Sciatic nerve (tissue), 2 donors: ENCODE measurements at regions not wholly inside any gene's neighbourhood (a gene's known extent, or its start where the extent isn't known, plus 50 kb on each side); places are given as distances from the start of the nearest gene placed in this dataset.

ENCODE experiments used
- ATAC-seq: fragments of 200-7000 bp; cut with Tn5 transposase; one replicate; pipeline ENCODE4 v1.9.1; 2020; ENCODE audit warnings: mild to moderate bottlenecking, moderate library complexity
- DNase-seq: peaks from one replicate; pipeline ENCODE4 v3.0.0-alpha.2; 2020; ENCODE audit warnings: low spot score
- intact Hi-C: fragments of 100-400 bp; cut with DNase I; formaldehyde crosslinking; loops from one replicate; pipeline ENCODE4 v1.14.2; 2022
- donor health status: DM: no; HTN: no; CAD: no.
- donor health status: DM: no; HTN: no; CAD: no.

DNA sequence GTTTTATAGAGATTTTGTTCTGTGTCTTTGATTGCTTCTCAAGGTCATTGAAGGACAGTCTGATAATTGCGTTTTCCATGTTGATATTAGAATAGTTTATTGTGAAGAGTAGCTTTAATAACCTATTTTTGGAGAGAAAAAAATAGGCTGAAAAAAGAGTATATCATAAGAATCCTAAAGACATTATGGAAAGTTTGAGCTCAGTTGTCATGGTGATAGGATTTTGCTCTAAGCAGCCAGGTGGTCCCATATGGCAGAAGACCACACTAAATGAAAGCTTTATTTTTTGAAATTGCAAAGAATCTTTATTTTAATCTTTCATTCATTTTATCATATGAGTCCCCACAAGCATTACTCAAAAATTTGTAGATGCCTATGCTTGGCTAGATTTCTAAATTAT is 358.9 kb upstream of the NAV3 start:
- DNase-seq: no peak
- ATAC-seq: no peak
- intact Hi-C loops: no loop called here

DNA sequence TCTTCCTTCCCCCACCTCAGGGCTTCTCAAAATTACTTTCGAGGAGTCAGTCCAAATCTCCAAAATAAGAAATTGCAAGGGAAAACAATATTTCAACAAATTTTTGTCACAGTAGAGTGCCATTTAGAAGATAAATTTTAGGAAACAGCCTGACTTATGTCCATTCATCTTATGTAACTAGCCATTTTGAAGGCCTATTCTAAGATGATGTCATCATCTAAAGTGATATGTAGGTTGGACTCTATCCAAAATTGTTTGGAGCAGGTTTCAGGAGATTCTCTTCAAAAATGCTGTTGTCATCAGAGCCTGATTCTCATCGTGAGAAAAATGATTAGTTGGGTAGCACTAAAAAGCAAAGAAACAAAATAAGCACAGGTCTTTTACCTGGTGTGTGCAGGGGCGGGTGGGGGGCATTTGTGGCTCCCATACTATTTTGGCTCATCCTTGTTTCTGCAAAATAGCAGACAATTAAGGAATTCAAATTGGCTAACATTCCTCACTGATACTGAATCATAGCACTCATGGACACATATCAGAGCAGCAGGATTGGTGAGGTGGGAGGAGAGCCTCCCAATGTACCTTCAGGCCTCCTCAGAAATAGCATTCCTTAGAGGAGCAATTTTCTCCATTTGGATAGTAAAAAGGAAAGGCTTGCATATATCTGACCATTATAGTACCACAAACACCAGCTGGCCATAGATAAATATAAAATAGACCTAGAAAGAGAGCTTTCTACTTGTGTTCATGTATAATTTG is 360.9 kb upstream of the NAV3 start:
- DNase-seq (no peak), ATAC-seq (no peak)
- intact Hi-C loops: no loop called here

DNA sequence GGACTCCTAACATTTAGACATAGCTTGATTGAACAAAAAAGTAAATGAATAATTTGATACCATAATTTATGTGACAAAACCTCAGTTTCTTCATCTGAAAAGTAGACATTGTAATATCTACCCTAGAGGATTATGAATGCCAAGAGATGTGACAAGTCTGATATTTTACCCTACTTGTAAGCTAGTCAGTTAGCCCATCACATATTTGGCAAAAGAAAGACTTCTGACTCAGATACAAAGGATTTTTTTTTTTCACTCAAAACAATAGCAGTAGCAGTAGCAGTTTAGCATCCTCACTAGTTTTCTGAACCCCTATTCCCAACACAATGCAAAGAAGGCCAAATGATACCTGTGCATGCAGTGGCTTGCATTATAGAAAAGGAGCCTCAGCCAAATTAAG is 377.3 kb upstream of the E2F7 start:
- intact Hi-C loops: no loop called here
- ATAC-seq: no peak
- no peak for DNase-seq

DNA sequence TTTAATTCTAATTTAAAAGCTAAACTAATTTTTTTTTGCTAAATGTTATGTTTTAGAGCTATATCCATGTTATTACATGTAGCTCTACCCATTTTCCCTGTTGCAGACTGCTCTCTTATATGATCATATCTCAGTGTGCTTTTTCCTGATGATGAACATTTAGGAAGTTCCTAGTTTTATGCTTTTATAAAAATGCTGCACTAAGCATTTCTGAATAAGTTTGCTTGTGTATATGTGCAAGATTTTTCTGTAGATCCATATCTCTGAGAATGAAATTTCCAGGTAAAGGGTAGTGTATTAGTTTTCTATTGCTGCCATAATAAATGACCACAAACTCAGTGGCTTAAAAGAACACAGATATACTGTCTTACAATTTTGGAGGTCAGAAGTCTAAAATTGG is 374.4 kb upstream of the E2F7 start:
- intact Hi-C loops: no loop called here

DNA sequence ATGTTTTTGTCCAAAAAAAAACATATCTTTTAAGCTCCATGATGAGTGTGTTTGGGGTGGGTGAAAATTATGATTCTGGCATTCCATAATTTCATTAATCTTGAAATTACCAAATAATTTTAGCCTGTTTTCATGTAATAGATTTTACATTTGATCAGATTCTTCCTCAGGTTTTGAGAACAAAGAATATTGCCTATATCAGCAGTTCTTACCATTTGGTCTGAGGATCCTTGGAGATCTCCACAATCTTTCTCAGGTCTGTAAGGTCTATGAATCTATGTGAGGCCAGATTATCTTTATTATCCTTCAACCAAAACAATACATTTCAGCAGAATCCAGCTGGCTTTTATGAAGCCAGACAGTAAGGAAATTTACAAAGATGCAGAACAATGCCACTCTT is 373.3 kb upstream of the E2F7 start:
- no peak for DNase-seq
- intact Hi-C loops: no loop called here
- ATAC-seq: no peak

More for the DNA sequence above, 374.4 kb upstream of the E2F7 start:
- DNase-seq (no peak), ATAC-seq (no peak)

DNA sequence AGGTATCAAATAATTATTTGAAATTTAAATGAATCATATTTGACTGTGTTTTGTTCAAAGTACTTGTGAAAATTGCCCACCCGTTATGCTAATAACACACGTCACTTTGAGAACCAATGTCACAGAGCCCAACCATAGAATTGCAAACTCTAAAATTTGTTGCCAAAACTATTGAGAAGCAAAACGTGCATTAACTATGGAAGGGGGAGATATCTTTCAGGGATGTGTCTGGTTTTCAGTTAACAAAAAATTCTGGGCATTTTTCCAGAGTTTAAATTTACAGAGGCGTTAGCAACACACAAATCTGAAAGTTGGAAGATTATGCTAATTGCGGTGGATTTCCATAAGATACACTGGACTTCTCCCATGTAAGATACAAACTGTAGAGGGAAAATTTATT is 371.8 kb upstream of the E2F7 start:
- intact Hi-C loops: no loop called here
- DNase-seq (no peak), ATAC-seq (no peak)

DNA sequence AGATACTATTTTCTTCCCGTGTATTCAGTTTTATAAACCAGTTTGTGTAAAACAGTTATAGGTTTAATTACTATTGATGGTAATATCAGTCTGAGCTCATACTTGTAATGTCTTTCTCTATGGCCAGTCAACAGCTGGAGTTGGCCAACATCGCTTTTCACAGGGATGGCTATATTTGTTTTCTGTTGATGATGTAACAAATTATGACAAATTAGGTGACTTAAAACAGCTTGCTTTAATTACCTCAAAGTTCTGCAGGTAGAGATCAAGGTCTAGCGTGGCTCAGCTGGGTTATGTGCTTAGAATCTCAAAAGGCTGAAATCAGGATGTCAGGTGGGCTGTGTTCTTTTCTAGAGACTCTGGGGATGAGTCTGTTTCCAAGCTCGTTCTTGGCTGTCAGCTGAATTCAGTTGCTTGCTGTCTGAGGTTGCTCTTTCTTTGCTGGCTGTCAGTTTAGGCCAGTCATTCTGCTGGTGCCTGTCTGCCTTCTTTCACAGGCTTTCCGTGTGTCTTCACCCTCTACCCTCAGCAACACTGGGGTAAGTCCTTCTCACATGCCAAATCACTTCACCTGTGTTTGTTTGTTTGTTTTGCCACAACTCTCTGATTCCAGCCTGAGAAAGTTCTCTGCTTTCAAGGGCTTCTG is 370.2 kb upstream of the E2F7 start:
- DNase-seq (no peak), ATAC-seq (no peak)
- intact Hi-C loops: no loop called here

DNA sequence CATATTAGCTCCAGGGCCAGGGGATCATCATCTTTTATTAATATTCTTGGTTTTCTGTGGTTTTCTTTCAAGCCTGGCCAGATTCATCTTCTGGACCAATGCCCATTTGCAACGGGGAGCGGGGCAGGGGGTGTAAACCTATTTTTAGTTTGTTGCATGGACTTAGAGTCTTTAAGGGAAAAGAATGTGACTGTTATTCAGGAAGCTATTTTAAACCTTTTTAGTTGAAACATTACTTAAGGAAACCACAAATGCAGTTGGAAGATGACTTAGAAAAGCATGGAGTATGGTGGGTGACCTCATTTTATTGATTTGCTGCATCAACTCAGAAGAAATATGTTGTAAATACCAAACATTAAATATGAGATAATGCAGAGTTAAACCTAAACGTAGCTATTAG is 368.4 kb upstream of the E2F7 start:
- no peak for DNase-seq
- no peak for ATAC-seq
- intact Hi-C loops: no loop called here

DNA sequence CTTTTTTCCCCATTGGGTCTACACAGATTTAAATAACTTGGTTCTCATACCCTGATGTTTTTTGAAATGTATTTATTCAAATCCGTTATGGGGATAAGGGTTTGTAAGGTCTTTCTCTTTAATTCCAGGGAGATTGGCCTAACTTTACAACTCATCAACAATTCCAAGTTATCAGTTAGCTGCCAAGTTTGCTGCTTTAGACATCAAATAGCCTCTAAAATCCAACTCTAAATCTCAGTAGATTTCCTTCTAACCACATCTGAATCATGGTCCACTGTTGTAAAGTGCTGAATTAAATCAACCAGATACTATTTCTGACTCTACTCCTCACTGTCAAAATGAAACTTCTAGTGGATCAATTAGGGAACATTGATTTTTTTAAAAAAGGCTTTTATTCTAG is 364.1 kb upstream of the E2F7 start:
- intact Hi-C loops: no loop called here
- ATAC-seq: no peak
- no peak for DNase-seq

DNA sequence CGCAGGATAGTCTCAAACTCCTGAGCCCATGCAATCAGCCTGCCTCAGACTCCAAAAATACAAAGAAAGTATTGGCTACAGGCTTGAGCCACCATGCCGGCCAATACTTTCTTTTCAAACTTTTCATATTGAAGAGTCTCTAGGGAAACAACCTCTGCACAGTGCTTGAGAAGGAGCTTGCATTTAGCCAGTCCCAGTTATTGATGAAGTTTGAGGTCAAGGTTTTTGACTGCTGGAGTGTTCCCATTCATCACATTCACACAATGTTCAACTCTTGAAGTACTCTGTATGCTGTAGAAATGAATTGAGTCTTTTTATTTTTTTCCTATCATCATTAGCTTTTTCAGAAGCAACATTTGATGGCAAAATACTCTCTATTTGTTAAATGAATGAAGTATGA is 355.8 kb upstream of the E2F7 start:
- ATAC-seq (no peak), DNase-seq (no peak)
- intact Hi-C loops: no loop called here

DNA sequence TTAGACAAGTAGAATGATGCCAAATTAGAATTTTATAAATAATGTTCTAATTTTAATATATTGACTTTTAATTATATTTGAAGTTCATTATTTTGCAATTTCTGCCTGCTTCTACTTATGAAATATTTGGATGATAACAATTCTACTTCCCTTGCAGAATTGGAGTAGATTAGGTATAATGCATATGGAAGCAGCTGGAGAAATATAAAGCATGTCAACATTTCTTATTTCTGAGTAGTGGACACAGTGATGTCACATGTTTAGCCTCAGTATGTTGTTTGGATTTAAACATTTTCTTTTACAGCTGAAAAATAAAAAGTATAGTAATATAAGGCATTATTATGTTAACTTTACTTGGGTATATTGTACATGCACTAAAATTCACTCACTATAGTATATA is 344.2 kb upstream of the E2F7 start:
- intact Hi-C loops: no loop called here
- DNase-seq (no peak), ATAC-seq (no peak)

DNA sequence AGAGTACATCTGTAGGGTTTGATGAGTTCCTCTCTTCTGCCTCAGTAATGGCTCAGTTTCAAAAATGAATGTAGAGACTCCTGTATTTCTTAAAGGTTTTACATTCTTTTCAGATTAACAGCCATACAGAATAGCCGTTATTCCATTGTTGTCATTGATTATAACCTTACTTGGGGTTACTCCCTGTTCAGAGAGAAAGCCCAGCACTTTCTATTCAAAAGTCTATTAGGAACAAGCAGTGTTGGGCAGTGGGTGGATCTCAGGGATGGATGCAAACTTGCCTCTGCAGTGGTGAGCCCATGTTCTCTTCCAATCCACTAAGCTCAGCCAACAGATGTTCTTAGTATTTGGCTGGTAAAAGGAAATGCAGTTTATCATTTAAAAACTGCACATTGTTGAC is 342.6 kb upstream of the E2F7 start:
- no peak for ATAC-seq
- intact Hi-C loops: no loop called here
- no peak for DNase-seq

DNA sequence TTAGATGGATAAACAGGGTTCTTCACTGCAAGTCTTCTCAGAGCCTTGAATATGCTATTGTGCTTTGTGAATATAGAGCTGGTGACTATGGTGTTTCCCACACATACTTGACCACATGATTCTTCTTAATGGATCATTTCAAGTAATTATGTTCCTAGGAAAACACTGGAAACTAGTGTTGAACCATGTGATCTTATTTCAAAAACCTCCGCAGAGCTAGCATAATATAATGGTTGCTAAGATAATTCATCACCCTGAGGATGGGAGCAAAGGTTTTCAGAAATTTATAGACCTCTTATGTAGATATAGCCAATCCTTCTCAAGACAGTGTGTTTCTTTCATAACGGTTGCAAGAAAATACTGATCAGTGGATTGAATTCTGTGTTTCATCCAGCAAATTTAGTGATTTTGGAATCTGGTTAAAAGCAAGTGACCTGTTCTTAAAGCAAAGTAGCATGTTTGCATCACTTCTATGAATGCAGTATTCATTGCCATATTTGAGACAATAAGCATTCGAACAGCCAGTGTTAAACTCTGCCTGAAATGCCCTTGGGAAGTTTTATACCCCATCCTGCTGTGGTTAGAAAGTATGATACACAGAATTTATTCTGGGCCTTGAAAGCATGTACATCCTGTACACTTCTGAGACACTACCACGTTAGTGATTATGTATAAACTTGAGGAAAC is 341.0 kb upstream of the E2F7 start:
- DNase-seq (no peak), ATAC-seq (peak; percentile 22)
- intact Hi-C loops: no loop called here

DNA sequence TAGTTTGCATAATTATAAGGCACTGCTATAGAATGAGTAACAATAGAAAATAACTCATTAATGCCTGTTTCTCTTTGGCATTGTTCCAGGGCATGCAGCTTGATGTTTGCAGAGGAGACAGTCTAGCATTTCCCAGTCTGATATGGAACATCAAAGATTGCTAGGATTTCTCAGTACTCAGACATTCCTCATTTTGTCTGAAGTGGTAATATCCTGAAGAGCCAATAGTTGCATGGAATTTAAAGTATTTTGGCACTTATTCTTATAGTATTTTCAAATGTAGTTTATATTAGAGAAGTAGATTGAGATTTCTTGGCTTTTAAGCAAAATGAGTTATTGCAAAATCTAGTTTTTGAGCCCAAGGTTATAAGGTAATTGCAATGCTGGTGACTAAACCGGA is 337.3 kb upstream of the E2F7 start:
- ATAC-seq: peak; percentile 38
- no peak for DNase-seq
- intact Hi-C loops: no loop called here

DNA sequence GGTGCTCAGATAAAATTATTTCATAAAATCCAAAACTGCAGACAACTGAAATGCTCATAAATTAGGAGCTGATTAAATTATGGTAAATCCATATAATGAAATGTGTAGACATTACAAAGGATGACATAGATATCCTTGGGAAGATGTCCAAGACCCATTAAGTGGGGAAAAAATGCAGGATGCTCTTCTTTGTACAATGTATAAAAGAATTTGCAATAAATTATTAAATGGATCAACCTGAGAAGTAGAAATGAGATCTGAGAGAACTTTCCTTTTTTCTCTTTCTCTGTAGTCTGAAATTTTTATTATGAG is 336.4 kb upstream of the E2F7 start:
- no peak for ATAC-seq
- DNase-seq: no peak
- intact Hi-C loops: no loop called here

DNA sequence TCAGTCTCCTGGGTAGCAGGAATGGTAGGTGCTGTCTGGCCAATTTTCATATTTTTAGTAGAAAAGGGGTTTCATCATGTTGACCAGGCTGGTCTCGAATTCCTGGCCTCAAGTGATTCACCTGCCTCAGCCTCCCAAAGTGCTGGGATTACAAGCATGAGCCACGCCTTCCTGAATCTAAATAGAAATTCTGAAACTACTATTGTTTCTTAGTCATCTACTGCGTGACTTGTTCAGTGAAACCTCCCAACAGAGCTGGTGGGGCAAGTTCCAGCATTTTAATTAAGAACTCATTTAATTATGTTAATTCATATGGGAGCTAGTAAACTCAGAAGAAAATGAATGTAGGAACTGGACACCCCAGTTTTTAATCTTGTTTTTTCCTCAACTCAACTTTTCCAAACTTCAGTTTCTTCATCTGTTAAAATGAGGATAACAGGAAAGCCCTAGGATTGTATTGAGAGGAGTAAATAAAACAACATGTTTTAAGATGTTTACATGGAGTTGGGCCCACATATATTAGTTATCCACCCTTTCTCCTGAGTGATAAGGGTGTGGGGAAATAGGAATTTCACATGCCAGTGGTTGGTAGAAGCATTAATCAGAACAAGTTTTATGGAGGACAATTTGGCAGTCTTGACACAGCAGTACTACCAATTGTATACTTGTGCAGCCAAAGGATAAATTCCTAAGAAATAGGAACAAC is 335.8 kb upstream of the E2F7 start:
- intact Hi-C loops: no loop called here
- DNase-seq (no peak), ATAC-seq (no peak)

DNA sequence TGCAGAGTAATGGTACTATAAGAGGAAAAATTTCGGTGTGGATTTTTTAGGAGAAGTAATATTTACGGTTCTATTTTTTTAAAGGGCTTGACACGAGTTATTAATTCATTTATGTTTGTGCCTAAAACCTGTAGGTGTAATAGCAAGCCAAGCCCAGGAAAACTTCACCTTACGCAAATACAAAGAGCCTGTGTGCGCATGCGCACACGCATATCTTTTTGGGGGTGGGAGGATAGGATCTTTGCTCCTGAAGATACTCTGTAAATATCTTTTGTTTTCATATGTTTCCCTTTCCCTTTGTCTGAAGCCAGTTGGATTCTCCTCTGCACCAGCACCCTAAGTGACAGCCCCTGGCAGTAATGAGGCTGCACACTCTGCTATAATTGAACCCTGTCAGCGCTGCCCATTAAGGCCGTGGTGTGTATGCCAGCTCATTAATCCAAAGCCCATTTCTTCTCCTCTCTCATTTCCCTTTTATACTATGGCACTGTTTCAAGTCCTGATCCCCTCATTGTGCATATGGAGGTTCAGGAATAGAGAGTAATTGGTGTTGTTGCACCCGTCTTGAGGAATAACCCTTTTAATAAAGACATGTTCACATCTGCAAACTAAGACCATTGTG is 327.2 kb upstream of the E2F7 start:
- ATAC-seq (no peak), DNase-seq (no peak)

DNA sequence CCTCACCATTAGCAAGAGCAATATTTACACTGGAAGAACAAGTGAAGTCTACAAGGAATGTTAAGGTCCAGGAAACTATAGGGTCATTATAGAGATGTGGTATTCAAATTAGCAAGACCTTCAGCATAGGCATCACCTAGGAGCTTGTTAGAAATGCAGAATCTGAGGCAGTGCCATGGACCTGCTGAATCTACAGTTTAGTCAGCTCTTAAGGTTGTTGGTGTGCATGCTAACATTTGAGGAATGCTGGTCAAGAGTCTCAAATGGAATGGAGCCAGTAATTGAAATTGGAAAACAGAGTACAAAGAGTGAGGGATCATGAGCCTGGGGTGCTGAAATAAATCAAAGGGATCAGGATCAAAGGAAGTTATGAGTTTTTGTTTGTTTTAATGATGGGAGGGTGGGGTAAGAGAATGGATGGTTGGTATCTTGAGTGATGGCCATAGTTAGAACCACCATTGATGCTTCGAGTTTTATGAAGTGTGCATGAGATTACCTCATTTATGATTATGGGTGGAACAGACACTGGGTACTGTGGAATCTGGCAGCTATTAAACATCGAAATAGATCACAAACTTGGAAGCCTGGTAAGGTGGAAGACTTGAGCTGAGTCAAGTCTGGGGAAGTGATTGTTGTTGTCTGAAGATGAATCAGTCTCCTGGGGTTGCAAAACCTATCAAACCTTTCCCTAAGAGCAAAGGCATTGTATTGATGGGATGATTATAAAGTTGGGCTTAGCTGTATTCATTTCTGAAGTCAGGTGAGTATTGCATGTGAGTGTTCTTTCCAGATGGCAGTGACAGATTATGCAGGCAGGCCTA is 323.3 kb upstream of the E2F7 start:
- DNase-seq (no peak), ATAC-seq (no peak)
- intact Hi-C loops: no loop called here

More for the DNA sequence above, 327.2 kb upstream of the E2F7 start:
- intact Hi-C loops: no loop called here

DNA sequence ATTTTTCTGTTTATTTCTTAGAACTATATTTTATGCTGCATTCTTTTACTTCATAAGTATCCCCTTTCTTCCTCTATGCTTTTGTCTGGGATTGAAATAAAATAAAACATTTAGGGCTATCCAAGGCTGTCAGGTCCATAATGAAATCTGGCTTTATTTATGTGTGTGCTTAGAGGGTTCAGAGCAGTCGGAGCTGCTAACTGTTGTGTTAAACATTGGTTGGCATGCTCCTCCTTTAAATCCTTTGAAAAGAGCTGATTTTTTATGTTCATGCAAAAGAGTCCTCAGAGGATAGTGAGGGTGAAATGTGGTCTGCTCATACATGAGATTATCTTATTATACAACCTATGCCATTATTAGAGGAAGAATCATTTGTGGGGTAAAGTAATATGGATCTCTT is 322.3 kb upstream of the E2F7 start:
- DNase-seq (no peak), ATAC-seq (no peak)
- intact Hi-C loops: no loop called here
